ENCODE measurements at regions not wholly inside any gene's neighbourhood (a gene's known extent, or its start where the extent isn't known, plus 50 kb on each side); places are given as distances from the start of the nearest gene placed in this dataset.
"Not testable (repeated sequence)": the region's sequence is repeated elsewhere in the genome, so short reads cannot be mapped to it uniquely, and the experiment has no call there.

DNA sequence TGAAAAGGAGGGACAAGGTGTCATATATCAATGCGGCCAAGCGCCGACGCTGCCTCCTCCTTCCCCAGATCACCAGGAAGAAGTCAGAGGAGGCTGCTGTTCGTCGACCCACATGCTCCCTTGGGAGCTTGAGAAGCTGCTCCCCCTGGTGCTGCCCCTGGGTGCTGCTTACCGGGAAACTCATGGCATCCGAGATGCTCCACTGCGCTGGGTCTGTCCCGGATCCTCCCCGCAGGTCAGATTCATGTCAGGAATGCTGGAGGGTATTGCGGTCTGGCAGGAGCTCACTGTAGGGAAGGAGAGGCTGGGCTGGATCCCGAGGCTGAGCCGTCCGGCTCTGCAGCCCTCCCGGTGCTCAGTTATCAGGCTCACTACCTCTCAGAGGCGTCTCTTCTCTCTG lies 123.7 kb upstream of the FAM20C start:
- DNase-seq, result no peak
- intact Hi-C loops (cut with DNase I), result no loop called here

DNA sequence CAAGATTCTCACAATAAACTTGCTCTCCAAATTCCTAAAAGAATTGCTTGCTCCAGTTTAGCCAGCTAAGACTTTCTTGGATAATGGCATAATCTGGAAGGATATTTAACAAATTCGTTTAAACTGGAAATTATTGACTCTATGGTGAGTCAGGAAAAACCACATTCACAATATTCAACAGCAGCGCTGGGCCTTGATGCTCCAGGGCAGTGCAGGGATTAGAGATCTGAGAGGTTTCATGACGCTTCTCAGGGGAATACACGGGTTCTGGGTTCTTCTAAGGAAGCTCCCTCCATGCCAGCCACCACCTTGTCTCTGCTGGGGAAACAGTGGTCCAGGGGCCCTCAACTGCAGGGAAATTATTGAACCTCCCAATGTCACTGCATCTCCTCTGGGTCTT lies 123.3 kb upstream of the FAM20C start:
- H3K27me3 ChIP-seq; H3K27ac ChIP-seq; H3K4me3 ChIP-seq (replicated peaks in 1 of 3); DNase-seq; H3K9me3 ChIP-seq; H3K36me3 ChIP-seq; intact Hi-C loops (cut with DNase I): not testable (repeated sequence)
- no CpG with 5 or more reads among the region's 4 CpGs for WGBS, 2 donors
- peaks cover 5 to 16% of the 10 kb centered on the region in 2 donors for H3K4me1 ChIP-seq

More for the DNA sequence above, 123.7 kb upstream of the FAM20C start:
- Histone ChIP-seq H3K4me1 (peaks cover 5 to 21% of the 10 kb centered on the region in 2 donors), H3K36me3 (no peaks in the 10 kb centered on the region), H3K9me3 (no peaks in the 10 kb centered on the region), H3K27me3 (no peaks in the 10 kb centered on the region), H3K4me3 (replicated peaks in 1 of 3) (no peak overlapping the region), H3K27ac (no peak overlapping the region)
- WGBS, 2 donors, result 86 to 89% methylated on average over 10 to 17 of the region's 17 CpGs
- TF ChIP-seq, protein P1, sequence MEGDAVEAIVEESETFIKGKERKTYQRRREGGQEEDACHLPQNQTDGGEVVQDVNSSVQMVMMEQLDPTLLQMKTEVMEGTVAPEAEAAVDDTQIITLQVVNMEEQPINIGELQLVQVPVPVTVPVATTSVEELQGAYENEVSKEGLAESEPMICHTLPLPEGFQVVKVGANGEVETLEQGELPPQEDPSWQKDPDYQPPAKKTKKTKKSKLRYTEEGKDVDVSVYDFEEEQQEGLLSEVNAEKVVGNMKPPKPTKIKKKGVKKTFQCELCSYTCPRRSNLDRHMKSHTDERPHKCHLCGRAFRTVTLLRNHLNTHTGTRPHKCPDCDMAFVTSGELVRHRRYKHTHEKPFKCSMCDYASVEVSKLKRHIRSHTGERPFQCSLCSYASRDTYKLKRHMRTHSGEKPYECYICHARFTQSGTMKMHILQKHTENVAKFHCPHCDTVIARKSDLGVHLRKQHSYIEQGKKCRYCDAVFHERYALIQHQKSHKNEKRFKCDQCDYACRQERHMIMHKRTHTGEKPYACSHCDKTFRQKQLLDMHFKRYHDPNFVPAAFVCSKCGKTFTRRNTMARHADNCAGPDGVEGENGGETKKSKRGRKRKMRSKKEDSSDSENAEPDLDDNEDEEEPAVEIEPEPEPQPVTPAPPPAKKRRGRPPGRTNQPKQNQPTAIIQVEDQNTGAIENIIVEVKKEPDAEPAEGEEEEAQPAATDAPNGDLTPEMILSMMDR (IDR thresholded peaks at IDR 0.05), result no peak
- TF ChIP-seq POLR2A (IDR thresholded peaks at IDR 0.05), result no peak

DNA sequence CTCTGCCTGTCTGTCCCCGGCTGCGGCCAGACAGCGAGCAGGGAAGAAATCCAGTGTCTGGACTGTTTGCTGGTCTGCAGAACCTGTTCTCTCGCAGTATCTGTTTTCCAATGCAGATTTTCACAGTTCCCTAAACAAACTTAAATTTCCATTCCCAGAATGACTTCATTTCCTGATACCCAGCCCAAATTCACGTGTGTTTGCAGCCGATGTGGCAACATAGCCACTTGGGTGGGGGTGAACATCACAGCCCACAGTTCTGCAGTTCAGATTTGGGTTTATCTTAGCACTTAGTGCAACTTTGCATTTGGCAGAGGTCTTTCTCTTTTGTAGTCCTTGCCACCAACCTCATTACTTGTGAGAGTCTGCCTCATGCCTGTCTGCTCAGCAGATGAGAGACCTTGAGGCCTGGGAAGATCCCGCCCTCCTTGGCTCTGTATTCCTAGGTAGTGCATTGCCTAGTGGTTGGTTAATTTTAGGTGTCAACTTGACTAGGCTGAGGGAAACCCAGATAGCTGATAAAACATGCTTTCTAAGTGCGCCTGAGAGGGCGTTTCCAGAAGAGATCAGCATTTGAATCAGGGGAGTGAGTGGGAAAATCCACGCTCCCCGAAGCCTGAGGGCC lies 122.8 kb upstream of the FAM20C start:
- H3K27ac ChIP-seq; H3K4me3 ChIP-seq (replicated peaks in 1 of 3); intact Hi-C loops (cut with DNase I); DNase-seq; H3K9me3 ChIP-seq; H3K27me3 ChIP-seq; H3K36me3 ChIP-seq: not testable (repeated sequence)
- peaks cover 4 to 11% of the 10 kb centered on the region in 2 donors for H3K4me1 ChIP-seq
- 83 to 97% methylated on average over 8 to 10 of the region's 11 CpGs for WGBS, 2 donors

DNA sequence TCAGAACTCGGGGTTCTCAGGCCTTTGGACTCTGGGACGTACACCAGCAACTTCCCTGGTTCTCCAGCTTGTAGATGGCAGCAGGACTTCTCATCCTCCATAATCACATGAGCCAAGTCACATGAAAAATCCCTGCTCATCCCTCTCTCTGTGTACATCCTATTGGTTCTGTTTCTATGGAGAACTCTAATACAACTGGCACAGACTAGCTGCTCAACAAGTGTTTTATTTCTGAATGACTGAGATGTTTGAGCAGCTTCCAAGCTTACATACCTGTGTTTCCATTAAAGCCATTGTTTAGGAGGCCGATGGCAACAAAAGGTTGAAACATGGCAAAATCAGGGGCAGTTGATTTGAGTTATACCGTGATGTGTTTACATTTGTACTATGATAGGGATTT lies 122.2 kb upstream of the FAM20C start:
- H3K9me3 ChIP-seq; H3K4me3 ChIP-seq (replicated peaks in 1 of 3); H3K27ac ChIP-seq; H3K27me3 ChIP-seq; H3K4me1 ChIP-seq; intact Hi-C loops (cut with DNase I); DNase-seq; H3K36me3 ChIP-seq: not testable (repeated sequence)
- WGBS, 2 donors, result 65 to 79% methylated on average over 3 of the region's 4 CpGs

DNA sequence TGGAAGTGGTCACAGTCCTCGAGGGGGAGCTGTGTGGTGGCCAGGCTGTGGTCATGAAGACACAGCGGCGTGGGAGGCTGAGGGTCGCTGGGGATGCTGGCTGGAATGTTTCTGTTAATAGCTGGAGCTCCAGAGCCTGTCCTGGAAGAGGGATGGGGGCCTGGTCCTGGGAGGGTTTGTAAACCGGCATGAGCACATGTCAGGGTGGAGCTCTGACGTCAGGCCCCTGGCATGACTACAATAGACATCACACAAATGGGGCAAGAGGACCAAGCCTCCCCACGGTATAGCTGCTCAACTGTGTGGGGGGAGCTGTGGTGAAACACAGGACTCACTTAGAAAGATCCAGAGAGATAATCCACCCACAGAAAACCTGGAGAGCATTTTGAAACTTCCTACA lies 121.4 kb upstream of the FAM20C start:
- H3K27ac ChIP-seq; H3K36me3 ChIP-seq; DNase-seq; H3K9me3 ChIP-seq; H3K27me3 ChIP-seq; H3K4me1 ChIP-seq; intact Hi-C loops (cut with DNase I); H3K4me3 ChIP-seq (replicated peaks in 1 of 3): not testable (repeated sequence)
- WGBS, 2 donors, result 59 to 74% methylated on average over 7 of the region's 7 CpGs

DNA sequence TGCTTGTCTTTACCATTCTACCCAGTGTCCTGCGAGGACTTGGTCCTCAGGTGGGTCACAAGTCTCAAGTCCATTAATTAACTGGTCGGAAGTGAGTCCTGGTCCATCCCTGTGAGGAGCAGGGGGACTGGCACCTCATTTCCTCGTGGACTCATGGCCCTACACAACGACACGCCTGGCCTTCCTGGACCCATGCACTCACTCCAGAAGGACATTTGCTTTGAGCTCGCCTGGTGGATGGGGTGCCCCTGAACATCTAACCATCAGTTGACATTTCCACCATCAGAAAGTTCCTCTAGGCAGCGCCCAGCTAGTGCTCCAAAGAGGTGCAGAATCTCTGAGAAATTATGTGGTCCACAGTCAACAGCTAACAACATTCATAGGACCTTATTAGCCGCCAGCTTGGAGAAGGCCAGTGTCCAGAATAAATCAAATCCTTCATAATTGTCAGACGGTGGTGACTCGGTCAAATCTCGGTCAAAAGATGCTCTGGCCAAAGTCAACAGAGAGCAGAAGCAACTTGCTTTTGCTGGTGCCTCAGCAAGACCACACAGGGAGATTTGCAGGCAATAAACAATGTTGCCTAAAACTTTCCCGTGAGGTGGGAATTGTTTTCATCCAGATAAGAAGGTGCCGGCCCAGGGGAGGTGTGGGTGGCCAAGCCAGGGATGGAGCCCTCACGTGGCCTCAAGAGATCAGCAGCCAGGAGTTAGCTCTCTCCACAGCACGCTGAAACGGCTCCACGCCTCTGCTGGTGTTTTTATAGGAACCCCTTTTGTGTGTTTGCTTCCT lies 119.9 kb upstream of the FAM20C start:
- H3K27me3 ChIP-seq; intact Hi-C loops (cut with DNase I); H3K27ac ChIP-seq; DNase-seq; H3K9me3 ChIP-seq; H3K4me1 ChIP-seq; H3K4me3 ChIP-seq (replicated peaks in 1 of 3); H3K36me3 ChIP-seq: not testable (repeated sequence)
- WGBS, 2 donors, result 75 to 85% methylated on average over 7 to 16 of the region's 17 CpGs

DNA sequence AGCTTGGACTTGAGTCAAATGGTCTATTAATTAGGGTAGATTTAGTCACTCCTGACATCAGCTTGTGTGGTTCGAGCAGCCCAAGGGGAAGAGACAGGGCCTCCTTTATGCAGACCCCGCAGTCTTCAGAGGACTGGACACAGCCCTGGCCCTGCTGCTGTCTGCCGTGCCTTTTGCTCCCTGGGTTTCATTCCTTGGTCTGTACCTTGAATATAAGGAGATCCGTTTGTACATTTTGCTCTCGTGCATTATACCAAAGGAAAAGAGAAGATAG lies 119.4 kb upstream of the FAM20C start:
- WGBS, 2 donors, result 100% methylated on average over 1 of the region's 5 CpGs; no CpG with 5 or more reads in 1 of the 2 donors
- intact Hi-C loops (cut with DNase I); H3K36me3 ChIP-seq: not testable (repeated sequence)

DNA sequence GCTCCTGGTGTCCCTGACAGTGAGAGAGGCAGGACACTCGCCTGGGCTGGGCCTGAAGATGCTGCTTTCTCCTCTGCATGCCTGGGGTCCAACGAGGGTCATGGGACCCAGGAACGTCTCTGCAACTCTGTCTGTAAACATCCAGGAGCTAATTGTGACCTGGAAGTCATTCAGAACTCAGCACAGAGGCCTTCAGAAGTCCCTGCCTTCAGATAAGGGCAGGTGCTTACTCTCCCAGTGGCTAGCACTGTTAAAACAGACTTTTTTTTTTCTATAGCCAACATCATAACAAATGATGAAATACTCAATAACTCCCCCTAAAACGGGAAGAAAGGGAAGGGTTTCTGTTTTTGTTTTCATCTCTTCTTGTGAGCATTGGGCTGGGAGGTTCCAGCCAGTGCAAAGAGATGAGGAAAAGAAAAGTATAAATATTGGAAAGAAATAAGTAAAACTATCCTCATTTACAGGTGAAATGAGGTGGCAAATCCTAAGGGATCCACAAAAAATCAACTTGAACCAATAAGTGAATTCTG lies 118.3 kb upstream of the FAM20C start:
- H3K4me1 ChIP-seq; H3K27me3 ChIP-seq; H3K4me3 ChIP-seq (replicated peaks in 1 of 3); H3K36me3 ChIP-seq; H3K27ac ChIP-seq; H3K9me3 ChIP-seq; DNase-seq; intact Hi-C loops (cut with DNase I): not testable (repeated sequence)
- WGBS, 2 donors, result 64 to 70% methylated on average over 3 to 4 of the region's 4 CpGs

More for the DNA sequence above, 119.4 kb upstream of the FAM20C start:
- H3K4me3 ChIP-seq (replicated peaks in 1 of 3); H3K27me3 ChIP-seq; H3K4me1 ChIP-seq; H3K9me3 ChIP-seq; H3K27ac ChIP-seq; DNase-seq: not testable (repeated sequence)

DNA sequence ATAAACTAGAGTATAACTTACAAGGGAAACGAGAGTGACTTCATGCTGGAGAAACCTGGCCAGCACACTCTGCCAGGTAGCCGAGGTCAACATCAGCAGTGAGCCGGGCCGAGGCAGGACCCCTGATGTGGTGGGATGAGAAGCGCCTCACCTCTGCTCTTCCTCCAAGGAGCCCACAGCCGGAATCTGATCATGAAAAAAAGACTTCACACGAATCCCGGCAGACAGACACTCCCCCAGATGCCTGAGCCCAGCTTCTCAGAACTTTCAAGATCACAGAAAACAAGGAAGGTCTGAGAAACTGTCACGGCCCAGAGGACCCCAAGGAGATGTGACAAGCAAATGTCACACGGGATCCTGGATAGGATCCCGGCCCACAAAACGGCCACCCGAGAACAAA lies 116.9 kb upstream of the FAM20C start:
- H3K36me3 ChIP-seq; intact Hi-C loops (cut with DNase I); H3K9me3 ChIP-seq; H3K4me1 ChIP-seq; H3K27ac ChIP-seq; H3K4me3 ChIP-seq (replicated peaks in 1 of 3); H3K27me3 ChIP-seq; DNase-seq: not testable (repeated sequence)
- 78 to 80% methylated on average over 8 to 13 of the region's 13 CpGs for WGBS, 2 donors

DNA sequence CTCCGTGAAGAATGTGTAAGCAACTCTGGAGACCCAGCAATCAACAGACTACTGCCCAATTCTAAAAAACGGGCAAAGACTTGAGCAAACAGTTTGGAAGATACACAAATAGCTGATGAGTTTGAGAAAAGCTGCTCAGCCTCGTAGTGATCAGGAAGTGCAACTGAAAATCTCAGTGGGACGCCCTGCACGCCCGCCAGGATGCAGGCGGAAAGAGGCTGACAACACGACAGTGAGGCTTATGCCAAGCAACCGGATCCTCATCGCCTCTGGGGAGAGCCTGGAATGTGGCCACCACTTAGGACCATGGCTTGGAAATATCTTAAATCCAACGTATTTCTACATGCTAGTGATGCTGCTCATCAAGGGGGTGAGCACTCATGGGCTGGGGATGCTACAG lies 116.2 kb upstream of the FAM20C start:
- H3K27ac ChIP-seq; H3K27me3 ChIP-seq; H3K36me3 ChIP-seq; DNase-seq; H3K4me1 ChIP-seq; intact Hi-C loops (cut with DNase I); H3K4me3 ChIP-seq (replicated peaks in 1 of 3); H3K9me3 ChIP-seq: not testable (repeated sequence)
- no CpG with 5 or more reads among the region's 11 CpGs for WGBS, 2 donors

DNA sequence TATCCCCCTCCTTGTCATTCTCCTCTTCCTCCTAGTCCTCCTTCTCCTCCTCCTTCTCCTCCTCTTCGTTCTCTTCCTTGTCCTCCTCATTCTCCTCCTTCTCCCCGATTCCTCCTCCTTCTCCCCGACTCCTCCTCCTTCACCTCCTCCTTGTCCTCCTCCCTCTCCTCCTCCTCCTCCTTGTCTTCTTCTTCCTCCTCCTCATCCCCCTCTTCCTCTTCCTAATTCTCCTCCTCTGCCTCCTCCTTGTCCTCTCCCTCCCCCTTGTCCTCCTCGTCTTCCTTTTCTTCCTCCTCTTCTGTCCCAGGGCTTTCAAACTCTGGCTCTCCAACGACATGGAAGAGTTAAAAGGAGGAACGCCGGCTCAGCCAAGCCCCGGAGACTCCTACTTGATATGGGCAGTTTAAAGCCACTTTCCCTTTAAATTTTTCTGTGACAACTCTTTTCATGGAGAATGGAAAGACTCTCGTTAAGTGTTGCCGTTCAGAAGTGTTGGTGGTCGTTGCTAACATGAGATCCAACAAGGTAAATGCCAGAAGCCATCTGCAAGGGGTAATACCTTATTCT lies 115.5 kb upstream of the FAM20C start:
- H3K4me1 ChIP-seq; H3K36me3 ChIP-seq; H3K4me3 ChIP-seq (replicated peaks in 1 of 3); H3K27me3 ChIP-seq; H3K27ac ChIP-seq; DNase-seq; intact Hi-C loops (cut with DNase I); H3K9me3 ChIP-seq: not testable (repeated sequence)
- 27 to 41% methylated on average over 8 of the region's 11 CpGs for WGBS, 2 donors

DNA sequence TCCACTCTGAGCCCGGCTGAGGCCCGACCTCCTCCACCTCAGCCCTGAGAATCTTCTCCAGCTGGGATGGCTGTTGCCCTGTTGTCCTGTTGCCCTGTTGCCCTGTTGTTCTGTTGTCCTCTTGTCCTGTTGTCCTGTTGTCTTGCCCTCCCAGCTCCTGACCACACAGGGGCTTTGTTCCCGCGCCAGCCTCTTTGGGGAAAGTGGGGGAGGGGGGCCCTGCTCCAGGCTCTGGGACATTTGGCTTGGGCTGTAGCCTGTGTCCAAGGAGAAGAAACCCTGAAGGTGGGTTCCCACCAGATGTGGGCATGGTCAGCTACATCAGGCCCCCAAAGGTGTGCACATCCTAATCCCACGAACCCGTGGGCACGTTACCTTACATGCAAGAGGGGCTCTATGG lies 113.5 kb upstream of the FAM20C start:
- H3K4me3 ChIP-seq (replicated peaks in 1 of 3); H3K27ac ChIP-seq; intact Hi-C loops (cut with DNase I); DNase-seq; H3K4me1 ChIP-seq; H3K9me3 ChIP-seq; H3K36me3 ChIP-seq; H3K27me3 ChIP-seq: not testable (repeated sequence)
- WGBS, 2 donors, result 90 to 91% methylated on average over 6 to 7 of the region's 7 CpGs

Measured in thyroid gland (tissue), 4 donors.